ENCODE measurements at regions not wholly inside any gene's neighbourhood (a gene's known extent, or its start where the extent isn't known, plus 50 kb on each side); places are given as distances from the start of the nearest gene placed in this dataset.

GRCh38 chr2:64858541-64859311 lies 130.5 kb upstream of the SLC1A4 start:
- H3K4me1 ChIP-seq (replicated peaks in 1 of 4; ENCODE audit: control insufficient read depth in 3 of 4, insufficient read depth in 4 of 4, low read length in 3 of 4): peaks cover 5 to 23% (median 15%) of the 10 kb centered on the region in 4 experiments
- no peaks in the 10 kb centered on the region for H3K79me2 ChIP-seq (ENCODE audit: control insufficient read depth in 1 of 2, insufficient read depth in 2 of 2, low read length in 2 of 2)
- H3K4ac ChIP-seq (replicated peaks; ENCODE audit: insufficient read length, low read depth, low read length): no peak overlapping the region
- peaks cover 0 to 45% (median 33%) of the 10 kb centered on the region in 4 experiments; a peak in 6 of 7 replicates for H3K27me3 ChIP-seq (replicated peaks in 1 of 4; ENCODE audit: control insufficient read depth in 3 of 4, extremely low read depth in 1 of 4, insufficient read depth in 3 of 4, low read length in 3 of 4)
- no peak overlapping the region for H4K5ac ChIP-seq (ENCODE audit: insufficient read length, low read depth, low read length)
- peak overlapping the region; percentile 72; the same call in 1 of the 2 replicates for H2BK12ac ChIP-seq (ENCODE audit: low read depth, low read length)
- no peak overlapping the region for H2BK5ac ChIP-seq (ENCODE audit: low read depth, low read length)
- H2AFZ ChIP-seq (ENCODE audit: low read length): peak overlapping the region; percentile 52; the same call in 1 of the 2 replicates
- H2BK20ac ChIP-seq (ENCODE audit: low read length): peak overlapping the region; percentile 48; the same call in 1 of the 2 replicates
- no peaks in the 10 kb centered on the region for H3K36me3 ChIP-seq (ENCODE audit: control insufficient read depth in 2 of 4, insufficient read depth in 4 of 4, low read length in 3 of 4)
- no peak overlapping the region for H3K56ac ChIP-seq (replicated peaks; ENCODE audit: insufficient read length, low read depth, low read length)
- peaks cover 6% of the 10 kb centered on the region; the same call in 1 of the 2 replicates for H3K23me2 ChIP-seq (ENCODE audit: low read depth, low read length)
- H3K23ac ChIP-seq (ENCODE audit: insufficient read length): no peak overlapping the region
- 57% methylated on average over 10 of the region's 10 CpGs; no CpG with 5 or more reads in 1 of the 2 experiments for WGBS, 2 experiments (ENCODE audit: extremely low coverage in 1 of 2, insufficient coverage in 1 of 2, insufficient read length in 1 of 2, insufficient replicate concordance in 2 of 2, low coverage in 1 of 2, low lambda C conversion rate in 2 of 2, missing lambda C conversion rate in 1 of 2)
- no peak overlapping the region for H3K9ac ChIP-seq (replicated peaks in 1 of 4; ENCODE audit: extremely low read depth in 1 of 4, low read depth in 3 of 4, low read length in 3 of 4)
- peak overlapping the region; percentile 81 for H3K4me2 ChIP-seq (ENCODE audit: insufficient read depth in 1 of 2, low read depth in 2 of 2, low read length in 2 of 2)
- no peak overlapping the region for H4K91ac ChIP-seq (replicated peaks; ENCODE audit: insufficient read length, low read length)
- H3K27ac ChIP-seq (ENCODE audit: low read depth, low read length): no peak overlapping the region
- POLR2A ChIA-PET (ENCODE audit: partially characterized antibody): interaction anchor here (1.3 to 1.7 kb wide), 4 partner anchors 8 to 214 kb away, joined by 3 to 5 read pairs (median 4); no protein-coding TSS in a partner anchor
- no peaks in the 10 kb centered on the region for H3K9me3 ChIP-seq (ENCODE audit: insufficient read depth in 2 of 2, low read depth in 1 of 2, low read length in 1 of 2)
- no peak for DNase-seq (ENCODE audit: low read depth in 1 of 2, low spot score in 2 of 2)
- peak overlapping the region; percentile 23 for H2BK120ac ChIP-seq (replicated peaks; ENCODE audit: low read depth, low read length)
- H3K79me1 ChIP-seq (ENCODE audit: low read depth, low read length): no peaks in the 10 kb centered on the region
- H2AK5ac ChIP-seq (ENCODE audit: low read depth, low read length): no peak overlapping the region
- no peak overlapping the region for H3K14ac ChIP-seq (ENCODE audit: insufficient read length)
- H4K20me1 ChIP-seq (replicated peaks in 1 of 2; ENCODE audit: control insufficient read depth in 1 of 2, insufficient read depth in 2 of 2, low read length in 2 of 2): no peaks in the 10 kb centered on the region
- H3K18ac ChIP-seq (ENCODE audit: extremely low read depth, low read length): 0 out of 2 replicates have a peak overlapping the region, but pooled peaks have one; percentile 86
- no peak for TF ChIP-seq TCF12 (IDR thresholded peaks at IDR 0.05; ENCODE audit: low read depth, low read length)
- TF ChIP-seq TBP (IDR thresholded peaks at IDR 0.05; ENCODE audit: low read depth, low read length): no peak
- TF ChIP-seq SP1 (IDR thresholded peaks at IDR 0.05; ENCODE audit: low read depth, low read length): no peak
- TF ChIP-seq TAF7 (optimal IDR thresholded peaks at IDR 0.05; ENCODE audit: borderline replicate concordance, low read depth, low read length): no peak
- TF ChIP-seq, protein P1, sequence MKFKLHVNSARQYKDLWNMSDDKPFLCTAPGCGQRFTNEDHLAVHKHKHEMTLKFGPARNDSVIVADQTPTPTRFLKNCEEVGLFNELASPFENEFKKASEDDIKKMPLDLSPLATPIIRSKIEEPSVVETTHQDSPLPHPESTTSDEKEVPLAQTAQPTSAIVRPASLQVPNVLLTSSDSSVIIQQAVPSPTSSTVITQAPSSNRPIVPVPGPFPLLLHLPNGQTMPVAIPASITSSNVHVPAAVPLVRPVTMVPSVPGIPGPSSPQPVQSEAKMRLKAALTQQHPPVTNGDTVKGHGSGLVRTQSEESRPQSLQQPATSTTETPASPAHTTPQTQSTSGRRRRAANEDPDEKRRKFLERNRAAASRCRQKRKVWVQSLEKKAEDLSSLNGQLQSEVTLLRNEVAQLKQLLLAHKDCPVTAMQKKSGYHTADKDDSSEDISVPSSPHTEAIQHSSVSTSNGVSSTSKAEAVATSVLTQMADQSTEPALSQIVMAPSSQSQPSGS (IDR thresholded peaks at IDR 0.05; ENCODE audit: low read length): no peak
- no peak for TF ChIP-seq JUND (IDR thresholded peaks at IDR 0.05; ENCODE audit: low read length)
- no peak for TF ChIP-seq TEAD4 (IDR thresholded peaks at IDR 0.05; ENCODE audit: low read depth, low read length)
- TF ChIP-seq RAD21 (IDR thresholded peaks at IDR 0.05 in 1 of 2, conservative IDR thresholded peaks at IDR 0.05 in 1 of 2; ENCODE audit: low read depth in 2 of 2, low read length in 2 of 2): no peak
- TF ChIP-seq JUN (IDR thresholded peaks at IDR 0.05; ENCODE audit: low read depth, low read length): no peak
- TF ChIP-seq ASH2L (IDR thresholded peaks at IDR 0.05; ENCODE audit: low read length): no peak
- peak overlapping the region; percentile 82; the same call in 1 of the 2 replicates for H4K8ac ChIP-seq (ENCODE audit: extremely low read depth, insufficient read depth, low read length)
- no peak for FAIRE-seq
- CTCF ChIA-PET (ENCODE audit: partially characterized antibody): interaction anchor here (0.6 to 3.2 kb wide), 23 partner anchors 8 to 274 kb away, joined by 3 to 15 read pairs (median 4); partner anchors contain the start of gene SERTAD2
- peak overlapping the region; percentile 88; the same call in 1 of the 2 replicates for H2BK15ac ChIP-seq (ENCODE audit: low read length)
- peak overlapping the region in 2 of 4 experiments; percentile 44 to 61; a peak in 4 of 8 replicates for H3K4me3 ChIP-seq (ENCODE audit: extremely low read depth in 1 of 4, insufficient read depth in 2 of 4, low read depth in 3 of 4, low read length in 4 of 4)

All from H1 (cell line).